Calu3 (cell line): ENCODE measurements at regions not wholly inside any gene's neighbourhood (a gene's known extent, or its start where the extent isn't known, plus 50 kb on each side); places are given as distances from the start of the nearest gene placed in this dataset.
"Not testable (repeated sequence)": the region's sequence is repeated elsewhere in the genome, so short reads cannot be mapped to it uniquely, and the experiment has no call there.

Experiments
- BruUV-seq: library from RNA; stranded (reverse); fragments of 400-500 nt; replicated peaks from 2 replicates; lab custom pipeline; 2021; lab: Mats Ljungman, UMichigan
- CTCF ChIA-PET: fragments of 300-600 bp; sonication (Branson Sonifier 250); formaldehyde crosslinking; loops from one replicate; lab custom pipeline; 2022; ENCODE audit warnings: antibody characterized with exemption; lab: Charles Lee
- DNase-seq: peaks from one replicate; pipeline ENCODE4 v3.0.0; 2022
- H3K27ac Mint-ChIP-seq: one replicate; pipeline ENCODE4 v1.8.0; 2022; ENCODE audit warnings: mixed read lengths; ENCODE audit not compliant: unreplicated experiment
- H3K27me3 Mint-ChIP-seq: one replicate; pipeline ENCODE4 v1.8.0; 2022; ENCODE audit warnings: mixed read lengths; ENCODE audit not compliant: unreplicated experiment
- H3K36me3 Mint-ChIP-seq: one replicate; pipeline ENCODE4 v1.8.0; 2022; ENCODE audit warnings: mild to moderate bottlenecking, moderate library complexity, mixed read lengths; ENCODE audit not compliant: insufficient read depth, unreplicated experiment
- H3K4me1 Mint-ChIP-seq: one replicate; pipeline ENCODE4 v1.8.0; 2022; ENCODE audit warnings: mild to moderate bottlenecking, low read depth, mixed read lengths; ENCODE audit not compliant: unreplicated experiment
- H3K4me3 Mint-ChIP-seq: one replicate; pipeline ENCODE4 v1.8.0; 2022; ENCODE audit warnings: mild to moderate bottlenecking, low read depth, moderate library complexity, mixed read lengths; ENCODE audit not compliant: unreplicated experiment
- H3K9me3 Mint-ChIP-seq: one replicate; pipeline ENCODE4 v1.8.0; 2022; ENCODE audit warnings: low read depth, mixed read lengths; ENCODE audit not compliant: unreplicated experiment
- intact Hi-C: fragments of 100-400 bp; cut with micrococcal nuclease; formaldehyde crosslinking; loops from one replicate; pipeline ENCODE4 v1.10.0; 2022; ENCODE audit not compliant: unreplicated experiment
- TF ChIP-seq, protein P1 (sequence below): fragments of 200-600 bp; IDR thresholded peaks from one replicate; pipeline ENCODE4 v1.8.0; 2022; ENCODE audit warnings: antibody characterized with exemption; ENCODE audit not compliant: unreplicated experiment

DNA sequence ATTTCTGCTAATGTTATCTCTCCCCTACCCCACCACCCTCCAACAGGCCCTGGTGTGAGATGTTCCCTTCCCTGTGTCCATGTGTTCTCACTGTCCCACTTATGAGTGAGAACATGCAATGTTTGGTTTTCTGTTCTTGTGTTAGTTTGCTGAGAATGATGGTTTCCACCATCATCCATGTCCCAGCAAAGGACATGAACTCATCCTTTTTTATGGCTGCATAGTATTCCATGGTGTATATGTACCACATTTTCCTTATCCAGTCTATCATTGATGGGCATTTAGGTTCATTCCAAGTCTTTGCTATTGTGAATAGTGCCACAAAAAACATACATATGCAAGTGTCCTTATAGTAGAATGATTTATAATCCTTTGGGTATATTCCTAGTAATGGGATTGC is 104.5 kb downstream of the ZNF33B start:
- peaks cover 31% of the 10 kb centered on the region for H3K9me3 Mint-ChIP-seq
- intact Hi-C loops, BruUV-seq, H3K36me3 Mint-ChIP-seq, DNase-seq, H3K27me3 Mint-ChIP-seq, H3K27ac Mint-ChIP-seq, H3K4me1 Mint-ChIP-seq, CTCF ChIA-PET, H3K4me3 Mint-ChIP-seq: not testable (repeated sequence)

DNA sequence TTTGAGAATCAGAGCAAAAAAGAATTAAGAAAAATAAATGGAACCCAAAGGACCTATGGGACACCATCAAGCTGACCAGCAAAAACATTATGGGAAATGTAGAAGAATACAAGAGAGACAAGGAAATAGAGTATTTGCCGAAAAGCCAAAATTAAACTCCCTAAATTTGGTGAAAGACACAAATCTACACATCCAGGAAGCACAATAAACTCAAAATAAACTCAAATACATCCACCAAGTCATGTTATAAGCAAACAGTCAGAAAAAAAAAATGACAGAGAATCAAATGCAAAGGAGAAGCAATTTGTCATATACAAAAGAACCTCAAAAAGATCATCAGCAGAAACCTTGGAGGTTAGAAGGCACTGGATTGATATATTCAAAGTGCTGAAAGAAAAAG is 105.4 kb downstream of the ZNF33B start:
- no peaks in the 10 kb centered on the region for H3K27me3 Mint-ChIP-seq
- no peak for DNase-seq
- no peaks in the 10 kb centered on the region for H3K36me3 Mint-ChIP-seq
- no TSS peak for BruUV-seq
- H3K27ac Mint-ChIP-seq: no peak overlapping the region
- no peaks in the 10 kb centered on the region for H3K4me1 Mint-ChIP-seq
- CTCF ChIA-PET: no interaction called here
- TF ChIP-seq, protein P1, sequence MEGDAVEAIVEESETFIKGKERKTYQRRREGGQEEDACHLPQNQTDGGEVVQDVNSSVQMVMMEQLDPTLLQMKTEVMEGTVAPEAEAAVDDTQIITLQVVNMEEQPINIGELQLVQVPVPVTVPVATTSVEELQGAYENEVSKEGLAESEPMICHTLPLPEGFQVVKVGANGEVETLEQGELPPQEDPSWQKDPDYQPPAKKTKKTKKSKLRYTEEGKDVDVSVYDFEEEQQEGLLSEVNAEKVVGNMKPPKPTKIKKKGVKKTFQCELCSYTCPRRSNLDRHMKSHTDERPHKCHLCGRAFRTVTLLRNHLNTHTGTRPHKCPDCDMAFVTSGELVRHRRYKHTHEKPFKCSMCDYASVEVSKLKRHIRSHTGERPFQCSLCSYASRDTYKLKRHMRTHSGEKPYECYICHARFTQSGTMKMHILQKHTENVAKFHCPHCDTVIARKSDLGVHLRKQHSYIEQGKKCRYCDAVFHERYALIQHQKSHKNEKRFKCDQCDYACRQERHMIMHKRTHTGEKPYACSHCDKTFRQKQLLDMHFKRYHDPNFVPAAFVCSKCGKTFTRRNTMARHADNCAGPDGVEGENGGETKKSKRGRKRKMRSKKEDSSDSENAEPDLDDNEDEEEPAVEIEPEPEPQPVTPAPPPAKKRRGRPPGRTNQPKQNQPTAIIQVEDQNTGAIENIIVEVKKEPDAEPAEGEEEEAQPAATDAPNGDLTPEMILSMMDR: no peak
- peaks cover 26% of the 10 kb centered on the region for H3K9me3 Mint-ChIP-seq
- no peak overlapping the region for H3K4me3 Mint-ChIP-seq
- intact Hi-C loops: no loop called here

DNA sequence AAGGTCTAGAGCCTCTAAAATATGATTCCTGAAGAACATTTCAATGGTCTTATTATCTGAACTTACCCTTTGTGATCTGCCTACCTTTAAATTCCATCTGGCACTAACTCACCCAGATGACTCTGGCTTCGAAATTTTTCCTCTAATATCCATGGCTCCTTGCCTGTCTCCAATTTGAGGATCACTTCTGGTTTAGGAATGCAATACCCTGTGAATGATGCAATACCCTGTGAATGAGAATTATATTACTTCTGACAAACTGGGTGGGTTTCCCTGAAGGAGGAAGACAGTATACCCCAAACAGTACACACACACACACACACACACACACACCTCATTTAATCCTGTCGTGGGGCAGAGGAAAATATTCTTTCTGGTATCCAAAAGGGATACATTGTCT is 115.3 kb downstream of the ZNF33B start:
- H3K9me3 Mint-ChIP-seq: peaks cover 20% of the 10 kb centered on the region
- no peak overlapping the region for H3K27ac Mint-ChIP-seq
- H3K4me1 Mint-ChIP-seq: no peaks in the 10 kb centered on the region
- H3K36me3 Mint-ChIP-seq: no peaks in the 10 kb centered on the region
- TF ChIP-seq, protein P1: no peak
- H3K27me3 Mint-ChIP-seq: no peaks in the 10 kb centered on the region
- no TSS peak for BruUV-seq
- intact Hi-C loops: no loop called here
- no peak overlapping the region for H3K4me3 Mint-ChIP-seq
- CTCF ChIA-PET: no interaction called here
- no peak for DNase-seq

DNA sequence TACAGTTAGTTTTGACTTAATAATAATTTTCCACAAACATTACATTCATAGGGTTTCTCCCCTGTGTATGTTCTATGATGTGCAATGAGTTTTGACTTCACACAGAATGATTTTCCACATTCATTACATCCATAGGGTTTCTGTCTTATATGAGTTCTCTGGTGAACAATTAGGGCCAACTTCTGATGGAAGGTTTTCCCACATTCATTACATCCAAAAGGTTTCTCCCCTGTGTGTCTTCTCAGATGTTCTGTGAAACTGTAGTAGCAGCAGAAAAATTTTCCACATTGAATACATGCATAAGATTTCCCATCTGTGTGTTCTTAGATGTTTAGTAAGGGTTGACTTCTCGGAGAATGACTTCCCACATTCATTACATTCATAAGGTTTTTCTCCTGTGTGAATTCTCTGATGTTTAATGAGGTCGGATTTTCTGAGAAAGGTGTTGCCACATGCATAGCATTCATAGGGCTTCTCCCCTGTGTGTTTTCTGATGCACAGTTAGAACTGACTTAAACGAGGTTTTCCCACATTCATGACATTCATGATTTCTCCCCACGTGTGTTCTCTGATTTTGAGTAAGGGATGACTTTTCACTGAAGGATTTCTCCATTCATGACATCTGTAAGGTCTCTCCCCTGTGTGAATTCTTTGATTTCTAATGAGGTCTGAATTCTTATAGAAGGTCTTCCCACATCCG is 118.5 kb downstream of the ZNF33B start:
- CTCF ChIA-PET: no interaction called here
- Mint-ChIP-seq H3K27ac (no peak overlapping the region), H3K27me3 (no peaks in the 10 kb centered on the region), H3K4me1 (no peaks in the 10 kb centered on the region), H3K4me3 (no peak overlapping the region), H3K9me3 (peaks cover 27% of the 10 kb centered on the region), H3K36me3 (no peaks in the 10 kb centered on the region)
- TF ChIP-seq, protein P1: no peak
- no peak for DNase-seq
- no TSS peak for BruUV-seq
- intact Hi-C loops: no loop called here

DNA sequence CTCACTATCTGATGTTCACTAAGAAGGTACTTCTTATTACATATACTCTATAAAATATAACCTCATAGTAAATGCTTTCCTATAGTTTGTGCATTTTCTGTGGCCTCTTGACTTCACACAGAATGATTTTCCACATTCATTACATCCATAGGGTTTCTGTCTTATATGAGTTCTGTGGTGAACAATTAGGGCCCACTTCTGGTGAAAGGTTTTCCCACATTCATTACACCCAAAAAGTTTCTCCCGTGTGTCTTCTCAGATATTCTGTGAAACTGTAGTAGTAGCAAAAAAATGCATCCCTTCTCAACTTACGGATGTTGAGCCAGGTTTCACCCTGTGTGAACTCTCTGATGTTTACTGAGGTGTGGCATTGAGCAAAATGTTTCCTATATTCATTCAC is 119.3 kb downstream of the ZNF33B start:
- no peaks in the 10 kb centered on the region for H3K4me1 Mint-ChIP-seq
- H3K9me3 Mint-ChIP-seq: peaks cover 27% of the 10 kb centered on the region
- no peak overlapping the region for H3K4me3 Mint-ChIP-seq
- H3K27me3 Mint-ChIP-seq: no peaks in the 10 kb centered on the region
- no TSS peak for BruUV-seq
- intact Hi-C loops: no loop called here
- DNase-seq: no peak
- no peak overlapping the region for H3K27ac Mint-ChIP-seq
- TF ChIP-seq, protein P1: no peak
- H3K36me3 Mint-ChIP-seq: no peaks in the 10 kb centered on the region
- CTCF ChIA-PET: no interaction called here
